Activated T-cell treated with anti-CD3 and anti-CD28 coated beads, Interleukin-2, amount 50 U/mL, for 72 hours (primary cell): ENCODE measurements at regions not wholly inside any gene's neighbourhood (a gene's known extent, or its start where the extent isn't known, plus 50 kb on each side); places are given as distances from the start of the nearest gene placed in this dataset.
"Not testable (repeated sequence)": the region's sequence is repeated elsewhere in the genome, so short reads cannot be mapped to it uniquely, and the experiment has no call there.

ENCODE experiments used
- ATAC-seq, 2 donors: fragments of 150-1000 bp; cut with Tn5 transposase; replicated peaks in 1 of 2; 2 replicates each; pipeline ENCODE4 v1.10.0; 2021; ENCODE audit warnings: moderate library complexity in 2 of 2, mild to moderate bottlenecking in 1 of 2
- DNase-seq, 2 donors: peaks; one replicate each; pipeline ENCODE4 v3.0.0; 2021 to 2022; ENCODE audit warnings: mixed read lengths in 1 of 2
- H3K27ac Mint-ChIP-seq: one replicate; pipeline ENCODE4 v1.8.0; 2022; ENCODE audit warnings: mild to moderate bottlenecking, moderate library complexity, mixed read lengths
- H3K27me3 Mint-ChIP-seq: one replicate; pipeline ENCODE4 v1.8.0; 2022; ENCODE audit warnings: low read depth, mixed read lengths
- H3K36me3 Mint-ChIP-seq, 2 donors: one replicate each; pipeline ENCODE4 v1.8.0; 2022; ENCODE audit warnings: mixed read lengths in 2 of 2, mild to moderate bottlenecking in 1 of 2; ENCODE audit not compliant: insufficient read depth in 2 of 2
- H3K4me1 Mint-ChIP-seq: one replicate; pipeline ENCODE4 v1.8.0; 2022; ENCODE audit warnings: low read depth, mixed read lengths
- H3K4me3 Mint-ChIP-seq, 2 donors: one replicate each; pipeline ENCODE4 v1.8.0; 2022; ENCODE audit warnings: mild to moderate bottlenecking in 2 of 2, mixed read lengths in 2 of 2, moderate library complexity in 2 of 2
- H3K9me3 Mint-ChIP-seq, 2 donors: one replicate each; pipeline ENCODE4 v1.8.0; 2022; ENCODE audit warnings: mixed read lengths in 2 of 2

GRCh38 chr11:37929100-37929653 lies 1331.1 kb upstream of the RAG2 start:
- H3K4me3 Mint-ChIP-seq: no peak overlapping the region

GRCh38 chr11:37926772-37927171 lies 1328.7 kb upstream of the RAG2 start:
- DNase-seq: no peak
- no peak for ATAC-seq
- Mint-ChIP-seq H3K4me3 (no peak overlapping the region), H3K27me3 (no peaks in the 10 kb centered on the region), H3K9me3 (peaks cover 1 to 5% of the 10 kb centered on the region in 2 donors), H3K27ac (no peak overlapping the region), H3K36me3 (no peaks in the 10 kb centered on the region), H3K4me1 (no peaks in the 10 kb centered on the region)

More at GRCh38 chr11:37929100-37929653, 1331.1 kb upstream of the RAG2 start:
- Mint-ChIP-seq H3K9me3 (peaks cover 3 to 5% of the 10 kb centered on the region in 2 donors), H3K27ac (no peak overlapping the region), H3K36me3 (no peaks in the 10 kb centered on the region), H3K4me1 (no peaks in the 10 kb centered on the region), H3K27me3 (no peaks in the 10 kb centered on the region)
- ATAC-seq: no peak
- DNase-seq: no peak

GRCh38 chr11:37916331-37916730 lies 1318.3 kb upstream of the RAG2 start:
- H3K4me3 Mint-ChIP-seq: no peak overlapping the region
- DNase-seq: no peak
- H3K27ac Mint-ChIP-seq: no peak overlapping the region
- no peaks in the 10 kb centered on the region for H3K4me1 Mint-ChIP-seq
- H3K27me3 Mint-ChIP-seq: no peaks in the 10 kb centered on the region
- ATAC-seq: no peak
- peaks cover 2 to 8% of the 10 kb centered on the region in 2 donors for H3K9me3 Mint-ChIP-seq
- H3K36me3 Mint-ChIP-seq: peaks cover 0 to 2% of the 10 kb centered on the region in 2 donors

- no peak for DNase-seq
- ATAC-seq: no peak
- no peaks in the 10 kb centered on the region for H3K4me1 Mint-ChIP-seq
- H3K27me3 Mint-ChIP-seq: no peaks in the 10 kb centered on the region
- H3K36me3 Mint-ChIP-seq: no peaks in the 10 kb centered on the region
- peaks cover 2 to 5% of the 10 kb centered on the region in 2 donors for H3K9me3 Mint-ChIP-seq
- no peak overlapping the region for H3K27ac Mint-ChIP-seq
- H3K4me3 Mint-ChIP-seq: no peak overlapping the region
Measured at GRCh38 chr11:37914859-37915258, 1316.8 kb upstream of the RAG2 start.

GRCh38 chr11:37908219-37908548 lies 1310.1 kb upstream of the RAG2 start:
- Mint-ChIP-seq H3K27ac (no peak overlapping the region), H3K9me3 (peaks cover 2 to 7% of the 10 kb centered on the region in 2 donors), H3K4me1 (no peaks in the 10 kb centered on the region)

GRCh38 chr11:37907436-37908218 lies 1309.6 kb upstream of the RAG2 start:
- peaks cover 2 to 7% of the 10 kb centered on the region in 2 donors for H3K9me3 Mint-ChIP-seq
- no peak for DNase-seq
- no peak overlapping the region for H3K27ac Mint-ChIP-seq
- no peak overlapping the region for H3K4me3 Mint-ChIP-seq
- no peaks in the 10 kb centered on the region for H3K27me3 Mint-ChIP-seq
- no peaks in the 10 kb centered on the region for H3K4me1 Mint-ChIP-seq
- ATAC-seq: no peak
- H3K36me3 Mint-ChIP-seq: peaks cover 0 to 3% of the 10 kb centered on the region in 2 donors

More at GRCh38 chr11:37908219-37908548, 1310.1 kb upstream of the RAG2 start:
- no peaks in the 10 kb centered on the region for H3K27me3 Mint-ChIP-seq
- no peak for ATAC-seq
- H3K36me3 Mint-ChIP-seq: peaks cover 0 to 3% of the 10 kb centered on the region in 2 donors
- DNase-seq: no peak
- H3K4me3 Mint-ChIP-seq: no peak overlapping the region

- H3K27ac Mint-ChIP-seq: no peak overlapping the region
- H3K4me3 Mint-ChIP-seq: no peak overlapping the region
- H3K27me3 Mint-ChIP-seq: no peaks in the 10 kb centered on the region
- DNase-seq (no peak), ATAC-seq (no peak)
- no peaks in the 10 kb centered on the region for H3K4me1 Mint-ChIP-seq
- H3K9me3 Mint-ChIP-seq: peaks cover 2 to 7% of the 10 kb centered on the region in 2 donors
- peaks cover 0 to 3% of the 10 kb centered on the region in 2 donors for H3K36me3 Mint-ChIP-seq
Measured at GRCh38 chr11:37905707-37906417, 1307.8 kb upstream of the RAG2 start.

- Mint-ChIP-seq H3K27me3 (no peaks in the 10 kb centered on the region), H3K9me3 (peaks cover 5 to 8% of the 10 kb centered on the region in 2 donors), H3K27ac (no peak overlapping the region), H3K4me1 (no peaks in the 10 kb centered on the region), H3K36me3 (no peaks in the 10 kb centered on the region), H3K4me3 (no peak overlapping the region)
- no peak for ATAC-seq
- DNase-seq: no peak
Measured at GRCh38 chr11:37896016-37896415, 1298.0 kb upstream of the RAG2 start.

- Mint-ChIP-seq H3K27ac (no peak overlapping the region), H3K36me3 (no peaks in the 10 kb centered on the region), H3K9me3 (peaks cover 1 to 3% of the 10 kb centered on the region in 2 donors), H3K27me3 (no peaks in the 10 kb centered on the region), H3K4me1 (no peaks in the 10 kb centered on the region), H3K4me3 (no peak overlapping the region)
- no peak for ATAC-seq
- no peak for DNase-seq
Measured at GRCh38 chr11:37881741-37882140, 1283.7 kb upstream of the RAG2 start.

- Mint-ChIP-seq H3K9me3 (peaks cover 3 to 8% of the 10 kb centered on the region in 2 donors), H3K36me3 (no peaks in the 10 kb centered on the region), H3K4me1 (no peaks in the 10 kb centered on the region), H3K27me3 (no peaks in the 10 kb centered on the region), H3K27ac (no peak overlapping the region), H3K4me3 (no peak overlapping the region)
- no peak for DNase-seq
- no peak for ATAC-seq
Measured at GRCh38 chr11:37861671-37862070, 1263.6 kb upstream of the RAG2 start.

GRCh38 chr11:37858806-37859537 lies 1260.9 kb upstream of the RAG2 start:
- H3K4me1 Mint-ChIP-seq, H3K27ac Mint-ChIP-seq, DNase-seq, H3K36me3 Mint-ChIP-seq, H3K9me3 Mint-ChIP-seq, ATAC-seq, H3K4me3 Mint-ChIP-seq, H3K27me3 Mint-ChIP-seq: not testable (repeated sequence)

- DNase-seq: no peak
- Mint-ChIP-seq H3K27me3 (no peaks in the 10 kb centered on the region), H3K27ac (no peak overlapping the region), H3K4me1 (no peaks in the 10 kb centered on the region), H3K9me3 (peaks cover 5% of the 10 kb centered on the region in 2 donors), H3K36me3 (no peaks in the 10 kb centered on the region), H3K4me3 (no peak overlapping the region)
- no peak for ATAC-seq
Measured at GRCh38 chr11:37858398-37858797, 1260.4 kb upstream of the RAG2 start.

GRCh38 chr11:37857726-37858125 lies 1259.7 kb upstream of the RAG2 start:
- Mint-ChIP-seq H3K36me3 (no peaks in the 10 kb centered on the region), H3K4me3 (no peak overlapping the region), H3K27me3 (no peaks in the 10 kb centered on the region), H3K27ac (no peak overlapping the region), H3K9me3 (peaks cover 5% of the 10 kb centered on the region in 2 donors), H3K4me1 (no peaks in the 10 kb centered on the region)
- ATAC-seq (no peak), DNase-seq (no peak)
